ENCODE measurements at regions not wholly inside any gene's neighbourhood (a gene's known extent, or its start where the extent isn't known, plus 50 kb on each side); places are given as distances from the start of the nearest gene placed in this dataset.
"Not testable (repeated sequence)": the region's sequence is repeated elsewhere in the genome, so short reads cannot be mapped to it uniquely, and the experiment has no call there.

- DNase-seq (ENCODE audit: low read depth in 4 of 4, low spot score in 1 of 4): no peak
Observed at GRCh38 chr2:12435430-12436222, 281.1 kb upstream of the TRIB2 start.

DNA sequence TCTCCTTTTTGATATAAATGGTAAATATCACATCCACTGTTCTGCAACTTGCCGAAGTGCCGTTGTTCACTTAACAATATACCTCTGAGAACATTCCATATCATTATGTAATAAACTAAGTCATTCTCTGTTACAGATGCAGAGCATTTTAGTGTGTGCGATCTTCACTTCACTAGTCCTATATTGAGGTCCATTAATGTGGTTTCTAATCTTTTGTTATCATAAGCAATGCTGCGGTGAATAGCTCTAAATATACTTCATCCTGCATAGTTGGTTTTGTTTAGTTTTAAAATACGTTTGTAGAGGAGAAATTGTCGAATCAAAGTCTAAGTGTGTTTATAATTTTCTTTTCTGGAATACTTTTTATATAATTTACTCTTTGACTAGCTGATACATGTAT, 280.3 kb upstream of the TRIB2 start:
- DNase-seq (ENCODE audit: low read depth in 4 of 4, low spot score in 1 of 4): no peak

GRCh38 chr2:12436935-12437561, 279.7 kb upstream of the TRIB2 start:
- no peak for DNase-seq (ENCODE audit: low read depth in 4 of 4, low spot score in 1 of 4)

DNA sequence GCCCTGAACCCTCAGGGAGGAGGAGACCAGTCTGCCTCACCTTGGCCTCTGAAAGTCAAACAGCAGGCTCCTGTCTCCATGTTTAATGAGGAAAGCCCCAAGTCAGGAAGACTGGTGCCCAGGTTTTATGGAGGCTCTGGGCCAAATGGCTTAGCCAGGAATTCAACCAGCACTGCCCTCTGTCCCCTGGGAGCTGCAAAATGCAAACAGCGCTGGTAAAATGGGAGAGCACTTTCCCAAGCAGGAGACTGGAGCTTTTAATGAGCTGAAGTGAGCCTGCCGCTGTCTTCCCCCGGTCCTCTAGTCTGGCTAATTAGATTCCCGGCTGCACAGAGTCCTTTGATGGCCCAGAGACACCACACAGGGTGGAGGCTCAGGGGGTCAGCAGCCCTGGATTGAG, 276.0 kb upstream of the TRIB2 start:
- no peak for DNase-seq (ENCODE audit: low read depth in 4 of 4, low spot score in 1 of 4)

DNA sequence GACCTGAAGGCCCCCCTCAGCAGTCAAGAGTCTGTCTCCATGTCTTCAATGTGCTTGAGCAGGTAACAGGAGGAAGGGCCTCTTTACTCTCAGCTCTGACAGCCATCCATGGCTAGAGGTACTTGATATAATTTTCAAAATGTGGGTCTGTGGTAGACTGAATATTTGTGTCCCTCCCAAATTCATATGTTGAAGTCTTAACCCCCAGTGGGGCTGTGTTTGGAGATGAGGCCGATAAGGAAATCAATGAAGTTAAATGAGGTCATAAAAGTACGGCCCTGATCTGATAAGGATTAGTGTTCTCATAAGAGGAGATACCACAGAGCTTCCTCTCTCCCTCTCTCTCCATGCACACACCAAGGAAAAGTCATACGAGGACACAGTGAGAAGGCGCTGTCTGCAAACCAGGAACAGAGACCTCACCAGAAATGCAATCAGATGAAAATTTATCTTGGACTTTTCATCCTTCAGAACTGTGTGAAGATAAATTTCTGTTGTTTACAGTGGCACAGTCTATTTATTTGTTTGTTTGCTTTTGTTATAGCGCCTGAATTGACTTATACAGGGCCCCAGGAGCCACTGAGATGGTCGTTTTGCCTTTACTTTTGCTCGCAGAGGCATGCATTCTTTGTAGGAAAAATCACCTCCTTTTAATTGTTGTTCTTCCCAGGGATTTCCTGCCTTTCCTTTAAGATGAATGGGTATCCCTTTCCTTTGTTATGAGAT, 274.8 kb upstream of the TRIB2 start:
- DNase-seq (ENCODE audit: low read depth in 4 of 4, low spot score in 1 of 4): no peak

DNA sequence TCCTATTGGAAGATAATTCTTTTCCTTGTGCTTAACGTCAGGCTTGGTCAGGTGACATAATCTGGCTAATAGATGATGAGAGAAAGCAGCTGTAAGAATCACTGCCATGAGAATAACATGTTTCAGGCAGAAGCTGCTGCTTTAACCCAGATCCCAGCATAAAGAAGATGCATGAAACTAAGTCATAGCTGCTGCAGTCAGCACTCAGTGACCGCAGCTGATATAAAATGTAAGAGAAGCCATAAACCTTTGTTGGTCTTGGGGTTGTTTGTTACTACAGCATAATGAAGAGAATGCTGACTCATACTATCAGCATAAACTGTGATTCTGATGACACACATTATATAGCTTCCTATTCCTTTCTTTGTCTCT, 274.3 kb upstream of the TRIB2 start:
- no peak for DNase-seq (ENCODE audit: low read depth in 4 of 4, low spot score in 1 of 4)

GRCh38 chr2:12448846-12449505, 267.8 kb upstream of the TRIB2 start:
- DNase-seq (ENCODE audit: low read depth in 4 of 4, low spot score in 1 of 4): no peak

GRCh38 chr2:12451726-12452125, 265.0 kb upstream of the TRIB2 start:
- DNase-seq (ENCODE audit: low read depth in 4 of 4, low spot score in 1 of 4): no peak

GRCh38 chr2:12452185-12452584, 264.6 kb upstream of the TRIB2 start:
- no peak for DNase-seq (ENCODE audit: low read depth in 4 of 4, low spot score in 1 of 4)

GRCh38 chr2:12453731-12454130, 263.0 kb upstream of the TRIB2 start:
- DNase-seq (ENCODE audit: low read depth in 4 of 4, low spot score in 1 of 4): no peak

DNA sequence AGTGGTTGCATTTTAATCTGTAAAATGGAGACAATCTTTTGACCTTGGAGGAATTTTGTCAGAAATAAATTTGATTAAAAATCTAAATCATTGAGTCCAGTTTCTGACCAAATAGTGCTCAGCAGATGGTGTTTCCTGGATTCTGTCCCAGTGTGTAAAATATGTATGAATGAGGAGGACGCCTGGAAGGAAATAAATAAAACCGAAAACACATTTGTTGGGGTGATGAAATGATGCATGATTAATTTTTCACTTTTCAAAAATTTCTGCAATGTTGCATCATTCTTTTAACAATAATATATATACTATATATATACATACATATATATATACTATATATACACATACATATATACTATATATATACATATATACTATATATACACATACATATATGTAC, 261.1 kb upstream of the TRIB2 start:
- no peak for DNase-seq (ENCODE audit: low read depth in 4 of 4, low spot score in 1 of 4)

- peak; percentile 32 to 65 (median 33) for DNase-seq (ENCODE audit: low read depth in 4 of 4, low spot score in 1 of 4)
Observed at GRCh38 chr2:12456293-12457106, 260.2 kb upstream of the TRIB2 start.

GRCh38 chr2:12457831-12458230, 258.9 kb upstream of the TRIB2 start:
- DNase-seq (ENCODE audit: low read depth in 4 of 4, low spot score in 1 of 4): no peak

- DNase-seq (ENCODE audit: low read depth in 4 of 4, low spot score in 1 of 4): no peak
Observed at GRCh38 chr2:12463189-12463588, 253.5 kb upstream of the TRIB2 start.

DNA sequence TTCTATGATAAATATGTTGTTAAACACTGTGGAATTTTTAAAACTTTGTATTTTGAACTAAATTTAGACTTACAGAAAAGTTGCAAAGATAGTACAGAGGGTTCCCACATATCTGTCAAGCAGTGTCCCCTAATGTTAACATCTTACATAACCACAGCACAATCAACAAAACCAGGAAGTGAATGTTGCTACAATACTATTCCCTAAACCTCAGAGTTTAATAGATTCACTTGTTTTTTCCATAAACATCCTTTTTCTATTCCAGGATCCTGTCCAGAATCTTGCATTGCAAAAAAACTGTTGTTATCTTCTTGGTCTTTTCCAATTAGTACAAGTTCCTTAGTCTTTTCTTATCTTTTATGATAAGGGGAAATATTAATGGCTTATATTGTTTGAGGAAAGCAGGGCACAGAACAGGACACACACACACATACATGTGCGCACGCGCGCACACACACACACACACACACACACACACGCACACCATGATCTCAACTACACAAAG, 251.1 kb upstream of the TRIB2 start:
- no peak for DNase-seq (ENCODE audit: low read depth in 4 of 4, low spot score in 1 of 4)

GRCh38 chr2:12467303-12467702, 249.4 kb upstream of the TRIB2 start:
- DNase-seq (ENCODE audit: low read depth in 4 of 4, low spot score in 1 of 4): no peak

DNA sequence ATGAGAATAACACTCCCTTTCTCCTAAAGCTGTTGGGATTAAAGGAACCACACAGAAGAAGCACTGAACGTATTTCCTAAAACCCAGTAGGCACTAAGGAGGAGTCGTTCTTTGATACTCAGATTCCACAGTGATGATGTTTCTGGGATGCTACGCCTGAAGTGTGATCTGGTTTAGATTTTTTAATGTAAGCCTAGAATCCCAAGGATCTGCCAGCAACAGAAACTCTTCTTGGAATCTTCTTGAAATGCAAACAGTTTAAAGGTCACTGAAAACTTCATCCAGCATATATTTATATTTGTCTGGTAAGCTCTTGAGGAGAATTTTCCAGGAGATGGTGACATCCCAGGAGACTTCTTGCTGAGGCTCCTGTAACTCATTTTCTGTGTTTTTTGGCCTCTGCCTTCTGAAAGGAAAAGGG, 247.6 kb upstream of the TRIB2 start:
- no peak for DNase-seq (ENCODE audit: low read depth in 4 of 4, low spot score in 1 of 4)

- not testable (repeated sequence) for DNase-seq (ENCODE audit: low read depth in 4 of 4, low spot score in 1 of 4)
Observed at GRCh38 chr2:12472265-12472664, 244.5 kb upstream of the TRIB2 start.

GRCh38 chr2:12478151-12479064, 238.3 kb upstream of the TRIB2 start:
- no peak for DNase-seq (ENCODE audit: low read depth in 4 of 4, low spot score in 1 of 4)

Measured in stimulated activated CD4-positive, alpha-beta T cell treated with anti-CD3 and anti-CD28 coated beads, Interleukin-1b, Interleukin-23, amount 100 ng/mL, for 24 hours (primary cell).